Liver (tissue), 3 donors: ENCODE measurements at regions not wholly inside any gene's neighbourhood (a gene's known extent, or its start where the extent isn't known, plus 50 kb on each side); places are given as distances from the start of the nearest gene placed in this dataset.

Experiments
- ATF3 ChIP-seq: IDR thresholded peaks from 2 replicates; pipeline ENCODE4 v1.6.1; 2016; ENCODE audit warnings: antibody characterized with exemption
- CTCF ChIP-seq: fragments of 150-350 bp; IDR thresholded peaks from 2 replicates; pipeline ENCODE4 v1.5.1; 2017; ENCODE audit warnings: improper control_type of control experiment, low read depth, low read length; ENCODE audit not compliant: missing input control
- EGR1 ChIP-seq, 2 donors: IDR thresholded peaks; 2 replicates each; pipeline ENCODE4 v1.6.1; 2016 to 2018; ENCODE audit warnings: antibody characterized with exemption in 2 of 2, low read depth in 2 of 2
- FOXA1 ChIP-seq: IDR thresholded peaks from 2 replicates; pipeline ENCODE4 v1.6.1; 2016; ENCODE audit warnings: antibody characterized with exemption
- GABPA ChIP-seq, 2 donors: IDR thresholded peaks in 1 of 2; conservative IDR thresholded peaks in 1 of 2; 2 replicates each; pipeline ENCODE4 v1.6.1; 2016; ENCODE audit warnings: antibody characterized with exemption in 2 of 2, mild to moderate bottlenecking in 1 of 2, moderate library complexity in 1 of 2
- NR2F2 ChIP-seq: IDR thresholded peaks from 2 replicates; pipeline ENCODE4 v1.6.1; 2016; ENCODE audit warnings: antibody characterized with exemption
- RAD21 ChIP-seq, 2 donors: IDR thresholded peaks; 2 replicates each; pipeline ENCODE4 v1.6.1; 2016; ENCODE audit warnings: antibody characterized with exemption in 2 of 2, mild to moderate bottlenecking in 2 of 2
- RXRA ChIP-seq, 2 donors: IDR thresholded peaks; 2 replicates each; pipeline ENCODE4 v1.6.1; 2017 to 2018; ENCODE audit warnings: antibody characterized with exemption in 2 of 2, mild to moderate bottlenecking in 1 of 2
- TAF1 ChIP-seq: conservative IDR thresholded peaks from 2 replicates; pipeline ENCODE4 v1.6.1; 2016; ENCODE audit warnings: antibody characterized with exemption, mild to moderate bottlenecking
- YY1 ChIP-seq: IDR thresholded peaks from 2 replicates; pipeline ENCODE4 v1.6.1; 2016; ENCODE audit warnings: antibody characterized with exemption, mild to moderate bottlenecking
- TF ChIP-seq, protein P1 (sequence below): IDR thresholded peaks from 2 replicates; pipeline ENCODE4 v1.6.1; 2016; ENCODE audit warnings: antibody characterized with exemption, mild to moderate bottlenecking
- TF ChIP-seq, protein P2 (sequence below): IDR thresholded peaks from 2 replicates; pipeline ENCODE4 v1.6.1; 2016; ENCODE audit warnings: antibody characterized with exemption
- TF ChIP-seq, protein P3 (sequence below): IDR thresholded peaks from 2 replicates; pipeline ENCODE4 v1.6.1; 2016; ENCODE audit warnings: antibody characterized with exemption
- donor health status: healthy.
- donor health status: healthy.

DNA sequence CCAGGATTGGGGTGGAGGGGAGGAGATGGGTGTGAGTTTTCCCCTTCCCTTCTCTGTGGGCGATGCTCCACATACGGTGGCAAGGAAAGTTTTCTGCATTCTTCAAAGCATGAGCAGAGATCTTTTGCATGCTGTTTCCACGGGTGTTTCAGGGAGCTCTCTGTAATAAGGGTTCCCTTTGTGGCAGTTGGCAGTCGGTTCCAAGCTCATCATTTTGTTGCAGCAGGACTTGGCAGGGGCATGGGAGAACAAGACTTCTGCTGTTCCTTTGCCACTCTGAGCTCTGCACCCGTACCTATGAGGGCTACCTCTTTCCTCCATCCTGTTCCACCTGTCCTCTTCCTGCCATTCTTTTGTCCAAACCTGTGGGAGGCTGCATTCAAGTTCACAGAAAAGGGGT is 71.3 kb upstream of the SPRED2 start:
- TF ChIP-seq CTCF (no peak), TAF1 (no peak), YY1 (no peak), RXRA (IDR thresholded peaks at IDR 0.05) (no peak), FOXA1 (no peak), GABPA (IDR thresholded peaks at IDR 0.05 in 1 of 2, conservative IDR thresholded peaks at IDR 0.05 in 1 of 2) (no peak), ATF3 (no peak), RAD21 (IDR thresholded peaks at IDR 0.05) (no peak), NR2F2 (no peak), EGR1 (IDR thresholded peaks at IDR 0.05; ENCODE audit: low read depth in 2 of 2) (no peak)
- TF ChIP-seq, protein P1, sequence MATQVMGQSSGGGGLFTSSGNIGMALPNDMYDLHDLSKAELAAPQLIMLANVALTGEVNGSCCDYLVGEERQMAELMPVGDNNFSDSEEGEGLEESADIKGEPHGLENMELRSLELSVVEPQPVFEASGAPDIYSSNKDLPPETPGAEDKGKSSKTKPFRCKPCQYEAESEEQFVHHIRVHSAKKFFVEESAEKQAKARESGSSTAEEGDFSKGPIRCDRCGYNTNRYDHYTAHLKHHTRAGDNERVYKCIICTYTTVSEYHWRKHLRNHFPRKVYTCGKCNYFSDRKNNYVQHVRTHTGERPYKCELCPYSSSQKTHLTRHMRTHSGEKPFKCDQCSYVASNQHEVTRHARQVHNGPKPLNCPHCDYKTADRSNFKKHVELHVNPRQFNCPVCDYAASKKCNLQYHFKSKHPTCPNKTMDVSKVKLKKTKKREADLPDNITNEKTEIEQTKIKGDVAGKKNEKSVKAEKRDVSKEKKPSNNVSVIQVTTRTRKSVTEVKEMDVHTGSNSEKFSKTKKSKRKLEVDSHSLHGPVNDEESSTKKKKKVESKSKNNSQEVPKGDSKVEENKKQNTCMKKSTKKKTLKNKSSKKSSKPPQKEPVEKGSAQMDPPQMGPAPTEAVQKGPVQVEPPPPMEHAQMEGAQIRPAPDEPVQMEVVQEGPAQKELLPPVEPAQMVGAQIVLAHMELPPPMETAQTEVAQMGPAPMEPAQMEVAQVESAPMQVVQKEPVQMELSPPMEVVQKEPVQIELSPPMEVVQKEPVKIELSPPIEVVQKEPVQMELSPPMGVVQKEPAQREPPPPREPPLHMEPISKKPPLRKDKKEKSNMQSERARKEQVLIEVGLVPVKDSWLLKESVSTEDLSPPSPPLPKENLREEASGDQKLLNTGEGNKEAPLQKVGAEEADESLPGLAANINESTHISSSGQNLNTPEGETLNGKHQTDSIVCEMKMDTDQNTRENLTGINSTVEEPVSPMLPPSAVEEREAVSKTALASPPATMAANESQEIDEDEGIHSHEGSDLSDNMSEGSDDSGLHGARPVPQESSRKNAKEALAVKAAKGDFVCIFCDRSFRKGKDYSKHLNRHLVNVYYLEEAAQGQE = no peak
- TF ChIP-seq, protein P2, sequence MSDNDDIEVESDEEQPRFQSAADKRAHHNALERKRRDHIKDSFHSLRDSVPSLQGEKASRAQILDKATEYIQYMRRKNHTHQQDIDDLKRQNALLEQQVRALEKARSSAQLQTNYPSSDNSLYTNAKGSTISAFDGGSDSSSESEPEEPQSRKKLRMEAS = no peak
- TF ChIP-seq, protein P3, sequence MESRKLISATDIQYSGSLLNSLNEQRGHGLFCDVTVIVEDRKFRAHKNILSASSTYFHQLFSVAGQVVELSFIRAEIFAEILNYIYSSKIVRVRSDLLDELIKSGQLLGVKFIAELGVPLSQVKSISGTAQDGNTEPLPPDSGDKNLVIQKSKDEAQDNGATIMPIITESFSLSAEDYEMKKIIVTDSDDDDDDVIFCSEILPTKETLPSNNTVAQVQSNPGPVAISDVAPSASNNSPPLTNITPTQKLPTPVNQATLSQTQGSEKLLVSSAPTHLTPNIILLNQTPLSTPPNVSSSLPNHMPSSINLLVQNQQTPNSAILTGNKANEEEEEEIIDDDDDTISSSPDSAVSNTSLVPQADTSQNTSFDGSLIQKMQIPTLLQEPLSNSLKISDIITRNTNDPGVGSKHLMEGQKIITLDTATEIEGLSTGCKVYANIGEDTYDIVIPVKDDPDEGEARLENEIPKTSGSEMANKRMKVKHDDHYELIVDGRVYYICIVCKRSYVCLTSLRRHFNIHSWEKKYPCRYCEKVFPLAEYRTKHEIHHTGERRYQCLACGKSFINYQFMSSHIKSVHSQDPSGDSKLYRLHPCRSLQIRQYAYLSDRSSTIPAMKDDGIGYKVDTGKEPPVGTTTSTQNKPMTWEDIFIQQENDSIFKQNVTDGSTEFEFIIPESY = no peak
